ENCODE measurements at regions not wholly inside any gene's neighbourhood (a gene's known extent, or its start where the extent isn't known, plus 50 kb on each side); places are given as distances from the start of the nearest gene placed in this dataset.

DNA sequence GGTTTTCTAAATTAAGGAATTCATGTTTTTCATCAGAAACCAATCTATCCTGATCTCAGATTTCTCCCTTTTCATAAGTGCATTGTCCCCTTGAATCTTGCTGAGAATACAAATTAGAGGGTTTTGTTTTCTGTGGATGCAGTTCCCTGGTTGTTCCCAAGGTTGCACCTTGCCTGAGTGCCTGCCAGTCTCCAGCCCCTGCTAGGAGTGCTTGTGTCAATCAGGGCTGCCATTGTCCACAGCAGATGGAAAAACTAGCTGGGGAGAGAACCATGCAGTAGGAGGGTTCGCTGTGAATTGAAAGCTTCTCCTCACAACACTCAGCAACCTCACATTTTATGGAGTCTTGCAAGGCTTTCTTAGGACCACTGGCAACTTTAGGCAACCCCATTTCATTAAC is 210.8 kb upstream of the CTNNB1 start:
- H3K27ac Mint-ChIP-seq, result no peak overlapping the region
- H3K4me1 Mint-ChIP-seq, result peaks cover 7% of the 10 kb centered on the region
- no peaks in the 10 kb centered on the region for H3K9me3 Mint-ChIP-seq
- H3K27me3 Mint-ChIP-seq (ENCODE audit: low read depth), result peaks cover 4% of the 10 kb centered on the region
- H3K4me3 Mint-ChIP-seq, result no peak overlapping the region
- TF ChIP-seq, protein P1, sequence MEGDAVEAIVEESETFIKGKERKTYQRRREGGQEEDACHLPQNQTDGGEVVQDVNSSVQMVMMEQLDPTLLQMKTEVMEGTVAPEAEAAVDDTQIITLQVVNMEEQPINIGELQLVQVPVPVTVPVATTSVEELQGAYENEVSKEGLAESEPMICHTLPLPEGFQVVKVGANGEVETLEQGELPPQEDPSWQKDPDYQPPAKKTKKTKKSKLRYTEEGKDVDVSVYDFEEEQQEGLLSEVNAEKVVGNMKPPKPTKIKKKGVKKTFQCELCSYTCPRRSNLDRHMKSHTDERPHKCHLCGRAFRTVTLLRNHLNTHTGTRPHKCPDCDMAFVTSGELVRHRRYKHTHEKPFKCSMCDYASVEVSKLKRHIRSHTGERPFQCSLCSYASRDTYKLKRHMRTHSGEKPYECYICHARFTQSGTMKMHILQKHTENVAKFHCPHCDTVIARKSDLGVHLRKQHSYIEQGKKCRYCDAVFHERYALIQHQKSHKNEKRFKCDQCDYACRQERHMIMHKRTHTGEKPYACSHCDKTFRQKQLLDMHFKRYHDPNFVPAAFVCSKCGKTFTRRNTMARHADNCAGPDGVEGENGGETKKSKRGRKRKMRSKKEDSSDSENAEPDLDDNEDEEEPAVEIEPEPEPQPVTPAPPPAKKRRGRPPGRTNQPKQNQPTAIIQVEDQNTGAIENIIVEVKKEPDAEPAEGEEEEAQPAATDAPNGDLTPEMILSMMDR (IDR thresholded peaks at IDR 0.05; ENCODE audit: unreplicated experiment in 3 of 3), result no peak
- no peaks in the 10 kb centered on the region for H3K36me3 Mint-ChIP-seq (ENCODE audit: low read depth)

DNA sequence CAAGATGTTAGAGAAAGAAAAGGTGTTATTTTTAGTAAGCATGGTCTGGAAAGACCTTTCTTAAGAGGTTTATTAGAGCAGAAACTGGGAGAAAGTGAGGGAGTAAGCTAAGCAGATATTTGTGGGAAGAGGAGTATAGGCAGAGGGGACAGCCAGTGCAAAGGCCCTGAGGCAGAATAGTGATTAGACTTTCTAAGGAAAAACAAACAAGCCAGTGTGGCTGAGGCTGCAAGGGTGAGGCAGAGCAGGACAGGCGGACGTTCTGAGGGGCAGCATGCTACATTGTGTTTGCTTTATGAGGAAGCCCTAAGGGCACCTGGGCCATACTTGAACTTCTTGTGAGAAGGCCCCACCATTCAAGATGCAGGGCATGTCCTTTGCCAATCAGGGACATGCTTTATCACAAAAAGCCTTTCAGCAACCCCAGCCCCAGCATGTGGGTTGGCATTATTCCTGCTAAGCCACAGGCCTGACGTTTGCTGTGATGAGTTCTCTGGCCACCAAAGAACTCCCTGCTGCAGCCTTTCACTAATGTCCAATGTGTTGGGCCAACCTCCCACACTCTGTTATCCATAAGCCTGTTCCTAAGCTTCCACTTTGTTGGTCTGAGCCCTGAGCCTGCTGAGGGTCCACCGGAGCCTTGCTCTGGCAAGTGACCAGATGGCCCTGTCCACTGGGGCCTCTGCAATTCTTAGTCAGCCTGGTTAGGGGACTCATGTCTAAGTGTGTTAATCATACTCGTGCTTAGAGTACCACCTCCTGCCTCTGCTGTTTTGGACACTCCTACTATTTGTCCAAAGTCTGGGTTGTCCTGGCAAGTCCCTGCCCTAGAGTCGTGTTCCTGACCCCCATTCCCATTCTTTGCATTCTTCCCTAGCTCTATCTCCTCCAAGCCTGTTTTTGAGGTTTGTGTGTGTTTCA is 209.9 kb upstream of the CTNNB1 start:
- Mint-ChIP-seq H3K9me3 (no peaks in the 10 kb centered on the region), H3K4me1 (peaks cover 7% of the 10 kb centered on the region), H3K36me3 (ENCODE audit: low read depth) (no peaks in the 10 kb centered on the region), H3K4me3 (no peak overlapping the region), H3K27ac (no peak overlapping the region), H3K27me3 (ENCODE audit: low read depth) (peaks cover 4% of the 10 kb centered on the region)
- TF ChIP-seq, protein P1 (IDR thresholded peaks at IDR 0.05; ENCODE audit: unreplicated experiment in 3 of 3), result no peak

DNA sequence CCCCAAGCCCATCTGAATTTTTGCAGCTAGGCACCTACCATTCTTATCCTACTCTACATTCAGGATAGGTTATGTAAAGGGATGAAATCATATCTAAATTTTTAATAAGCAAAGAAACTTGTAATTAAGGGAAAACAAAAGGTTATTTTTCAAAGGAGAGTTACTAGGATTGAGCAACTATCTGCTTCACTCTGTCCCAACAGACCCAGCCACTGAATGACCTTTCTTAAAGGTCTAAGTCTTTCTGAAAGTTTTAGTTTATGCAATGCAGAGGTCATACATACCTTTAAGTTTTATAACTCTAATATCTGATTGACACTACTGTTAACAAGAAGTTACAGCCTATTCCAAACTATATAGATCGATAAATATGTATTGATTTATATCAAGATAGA is 209.2 kb upstream of the CTNNB1 start:
- Mint-ChIP-seq H3K4me3 (no peak overlapping the region), H3K36me3 (ENCODE audit: low read depth) (no peaks in the 10 kb centered on the region), H3K9me3 (no peaks in the 10 kb centered on the region), H3K27me3 (ENCODE audit: low read depth) (no peaks in the 10 kb centered on the region), H3K4me1 (peaks cover 7% of the 10 kb centered on the region), H3K27ac (no peak overlapping the region)
- TF ChIP-seq, protein P1 (IDR thresholded peaks at IDR 0.05; ENCODE audit: unreplicated experiment in 3 of 3), result no peak

DNA sequence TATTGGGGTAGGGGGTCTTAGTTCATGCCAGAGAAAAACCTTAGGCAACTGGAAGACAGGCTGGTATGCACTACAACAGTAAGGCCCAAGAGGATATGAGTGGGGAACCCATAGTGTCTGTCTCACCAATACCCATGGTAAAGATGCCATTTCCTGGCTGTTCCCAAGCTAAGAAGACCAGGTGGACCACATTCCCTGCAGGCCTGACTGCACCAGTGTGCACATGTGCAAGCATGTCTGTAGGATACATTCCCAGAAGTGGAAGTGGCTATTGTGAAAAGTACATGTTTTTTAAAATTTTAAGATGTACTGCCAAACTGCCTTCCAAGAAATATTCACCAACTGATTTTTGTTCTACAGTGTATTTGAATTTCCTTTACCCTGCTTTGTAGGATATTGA is 207.3 kb upstream of the CTNNB1 start:
- peaks cover 24% of the 10 kb centered on the region for H3K4me1 Mint-ChIP-seq
- TF ChIP-seq, protein P1 (IDR thresholded peaks at IDR 0.05; ENCODE audit: unreplicated experiment in 3 of 3), result no peak
- no peaks in the 10 kb centered on the region for H3K36me3 Mint-ChIP-seq (ENCODE audit: low read depth)
- H3K4me3 Mint-ChIP-seq, result no peak overlapping the region
- no peaks in the 10 kb centered on the region for H3K9me3 Mint-ChIP-seq
- H3K27ac Mint-ChIP-seq, result no peak overlapping the region
- no peaks in the 10 kb centered on the region for H3K27me3 Mint-ChIP-seq (ENCODE audit: low read depth)

DNA sequence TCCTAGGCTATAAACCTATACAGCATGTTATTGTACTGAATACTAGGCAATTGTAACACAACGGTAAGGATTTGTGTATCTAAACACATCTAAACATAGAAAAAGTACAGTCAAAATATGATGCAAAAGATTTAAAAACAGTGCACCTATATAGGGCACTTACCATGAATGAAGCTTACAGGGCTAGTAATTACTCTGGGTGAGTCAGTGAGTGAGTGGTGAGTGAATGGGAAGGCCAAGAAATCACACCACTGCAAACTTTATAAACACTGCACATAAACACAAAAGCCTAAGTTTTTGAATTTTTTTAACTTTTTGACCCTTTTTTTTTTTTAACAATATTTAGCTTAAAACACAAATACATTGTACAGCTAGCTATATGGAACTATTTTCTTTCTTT is 204.7 kb upstream of the CTNNB1 start:
- Mint-ChIP-seq H3K4me3 (no peak overlapping the region), H3K27ac (no peak overlapping the region), H3K36me3 (ENCODE audit: low read depth) (no peaks in the 10 kb centered on the region), H3K9me3 (no peaks in the 10 kb centered on the region), H3K4me1 (peaks cover 47% of the 10 kb centered on the region), H3K27me3 (ENCODE audit: low read depth) (peaks cover 4% of the 10 kb centered on the region)
- TF ChIP-seq, protein P1 (IDR thresholded peaks at IDR 0.05; ENCODE audit: unreplicated experiment in 3 of 3), result no peak

DNA sequence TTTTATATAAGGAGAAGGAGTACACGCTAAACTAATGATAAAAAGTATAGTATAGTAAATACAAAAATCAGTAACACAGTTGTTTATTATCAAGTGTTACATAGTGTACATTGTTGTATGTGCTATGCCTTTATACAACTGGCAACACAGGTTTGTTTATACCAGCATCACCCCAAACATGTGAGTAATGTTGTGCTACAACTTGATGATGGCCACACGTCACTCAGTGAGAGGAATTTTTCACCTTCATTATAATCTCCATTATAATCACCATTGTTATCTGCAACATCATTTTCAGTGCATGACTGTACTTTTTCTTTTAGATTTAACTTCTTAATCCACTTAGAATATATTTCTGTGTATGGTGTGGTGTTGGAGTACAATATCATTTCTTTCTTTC is 204.0 kb upstream of the CTNNB1 start:
- H3K36me3 Mint-ChIP-seq (ENCODE audit: low read depth), result no peaks in the 10 kb centered on the region
- peaks cover 54% of the 10 kb centered on the region for H3K4me1 Mint-ChIP-seq
- H3K27me3 Mint-ChIP-seq (ENCODE audit: low read depth), result peaks cover 4% of the 10 kb centered on the region
- TF ChIP-seq, protein P1 (IDR thresholded peaks at IDR 0.05; ENCODE audit: unreplicated experiment in 3 of 3), result no peak
- H3K9me3 Mint-ChIP-seq, result no peaks in the 10 kb centered on the region
- no peak overlapping the region for H3K27ac Mint-ChIP-seq
- no peak overlapping the region for H3K4me3 Mint-ChIP-seq
